Stimulated activated CD4-positive, alpha-beta T cell treated with anti-CD3 and anti-CD28 coated beads, TNF-alpha, amount 100 ng/mL, for 1 hour (primary cell): ENCODE measurements at regions not wholly inside any gene's neighbourhood (a gene's known extent, or its start where the extent isn't known, plus 50 kb on each side); places are given as distances from the start of the nearest gene placed in this dataset.

ENCODE experiments used
- DNase-seq, 3 donors: peaks; one replicate each; pipeline ENCODE4 v3.0.0-alpha.2; 2020; ENCODE audit warnings: low read depth in 3 of 3, low spot score in 1 of 3

- DNase-seq = no peak
Observed at GRCh38 chr2:43088143-43089073, 138.0 kb downstream of the ZFP36L2 start.

GRCh38 chr2:43087413-43087812 lies 139.0 kb downstream of the ZFP36L2 start:
- DNase-seq = no peak

GRCh38 chr2:43086451-43087221 lies 139.8 kb downstream of the ZFP36L2 start:
- no peak for DNase-seq

GRCh38 chr2:43085929-43086328 lies 140.5 kb downstream of the ZFP36L2 start:
- no peak for DNase-seq

GRCh38 chr2:43085505-43085904 lies 140.9 kb downstream of the ZFP36L2 start:
- no peak for DNase-seq

GRCh38 chr2:43084699-43085091 lies 141.7 kb downstream of the ZFP36L2 start:
- DNase-seq = no peak

GRCh38 chr2:43083710-43084698 lies 142.4 kb downstream of the ZFP36L2 start:
- DNase-seq = no peak

- DNase-seq = no peak
Observed at GRCh38 chr2:43082903-43083677, 143.3 kb downstream of the ZFP36L2 start.

- no peak for DNase-seq
Observed at GRCh38 chr2:43082111-43082894, 144.1 kb downstream of the ZFP36L2 start.

- no peak for DNase-seq
Observed at GRCh38 chr2:43081131-43081765, 145.2 kb downstream of the ZFP36L2 start.

- DNase-seq = no peak
Observed at GRCh38 chr2:43080571-43081021, 145.8 kb downstream of the ZFP36L2 start.

GRCh38 chr2:43078781-43079755 lies 147.3 kb downstream of the ZFP36L2 start:
- DNase-seq = no peak

- no peak for DNase-seq
Observed at GRCh38 chr2:43078301-43078700, 148.1 kb downstream of the ZFP36L2 start.

GRCh38 chr2:43077876-43078275 lies 148.5 kb downstream of the ZFP36L2 start:
- DNase-seq = no peak

GRCh38 chr2:43076676-43077075 lies 149.7 kb downstream of the ZFP36L2 start:
- no peak for DNase-seq

- no peak for DNase-seq
Observed at GRCh38 chr2:43075811-43076585, 150.4 kb downstream of the ZFP36L2 start.

GRCh38 chr2:43075054-43075593 lies 151.3 kb downstream of the ZFP36L2 start:
- no peak for DNase-seq
